GM10266 (cell line): ENCODE measurements at regions not wholly inside any gene's neighbourhood (a gene's known extent, or its start where the extent isn't known, plus 50 kb on each side); places are given as distances from the start of the nearest gene placed in this dataset.
"Not testable (repeated sequence)": the region's sequence is repeated elsewhere in the genome, so short reads cannot be mapped to it uniquely, and the experiment has no call there.

Experiments used
- DNase-seq: peaks from one replicate; pipeline ENCODE4 v3.0.0; 2012; ENCODE audit errors: extremely low spot score
- CTCF ChIP-seq: IDR thresholded peaks from 2 replicates; pipeline ENCODE4 v1.5.1; 2012; ENCODE audit warnings: mild to moderate bottlenecking, low read depth; ENCODE audit not compliant: control insufficient read depth, insufficient read depth; ENCODE audit errors: missing control alignments

- no peak for TF ChIP-seq CTCF
- DNase-seq: no peak
Observed at GRCh38 chr15:31609258-31609681, 282.6 kb downstream of the KLF13 start.

- no peak for DNase-seq
- TF ChIP-seq CTCF: no peak
Observed at GRCh38 chr15:31609906-31610305, 283.3 kb downstream of the KLF13 start.

GRCh38 chr15:31615643-31616415, 289.2 kb downstream of the KLF13 start:
- no peak for DNase-seq
- TF ChIP-seq CTCF: no peak

- not testable (repeated sequence) for DNase-seq
Observed at GRCh38 chr15:31623297-31623696, 296.7 kb downstream of the KLF13 start.

- DNase-seq: not testable (repeated sequence)
Observed at GRCh38 chr15:31624115-31624514, 297.5 kb downstream of the KLF13 start.

- DNase-seq: not testable (repeated sequence)
Observed at GRCh38 chr15:31635715-31636114, 309.1 kb downstream of the KLF13 start.

- DNase-seq: not testable (repeated sequence)
Observed at GRCh38 chr15:31636911-31637310, 310.3 kb downstream of the KLF13 start.

- not testable (repeated sequence) for DNase-seq
Observed at GRCh38 chr15:31643955-31644354, 317.3 kb downstream of the KLF13 start.

- not testable (repeated sequence) for DNase-seq
Observed at GRCh38 chr15:31644761-31645160, 318.1 kb downstream of the KLF13 start.

- not testable (repeated sequence) for DNase-seq
Observed at GRCh38 chr15:31647337-31647826, 320.7 kb downstream of the KLF13 start.

- not testable (repeated sequence) for DNase-seq
Observed at GRCh38 chr15:31649634-31650033, 323.0 kb downstream of the KLF13 start.

GRCh38 chr15:31650055-31650701, 323.5 kb downstream of the KLF13 start:
- DNase-seq: not testable (repeated sequence)
- TF ChIP-seq CTCF: peak; percentile 42

- not testable (repeated sequence) for DNase-seq
Observed at GRCh38 chr15:31656915-31657314, 330.3 kb downstream of the KLF13 start.
